Glutamatergic neuron (in vitro differentiated cells): ENCODE measurements at regions not wholly inside any gene's neighbourhood (a gene's known extent, or its start where the extent isn't known, plus 50 kb on each side); places are given as distances from the start of the nearest gene placed in this dataset.

Experiments used
- DNase-seq: peaks from one replicate; pipeline ENCODE4 v3.0.0; 2022
- H3K27ac Mint-ChIP-seq: one replicate; pipeline ENCODE4 v1.8.0; 2020; ENCODE audit warnings: mild to moderate bottlenecking, mixed read lengths, inconsistent platforms; ENCODE audit not compliant: unreplicated experiment
- H3K27me3 Mint-ChIP-seq: one replicate; pipeline ENCODE4 v1.8.0; 2020; ENCODE audit warnings: mild to moderate bottlenecking, moderate library complexity, mixed read lengths, inconsistent platforms; ENCODE audit not compliant: unreplicated experiment
- H3K36me3 Mint-ChIP-seq: one replicate; pipeline ENCODE4 v1.8.0; 2020; ENCODE audit warnings: mild to moderate bottlenecking, mixed read lengths, inconsistent platforms; ENCODE audit not compliant: unreplicated experiment
- H3K4me1 Mint-ChIP-seq: one replicate; pipeline ENCODE4 v1.8.0; 2020; ENCODE audit warnings: mild to moderate bottlenecking, low read depth, mixed read lengths, inconsistent platforms; ENCODE audit not compliant: unreplicated experiment
- H3K4me3 Mint-ChIP-seq: one replicate; pipeline ENCODE4 v1.8.0; 2020; ENCODE audit warnings: mild to moderate bottlenecking, mixed read lengths, inconsistent platforms; ENCODE audit not compliant: unreplicated experiment
- H3K9me3 Mint-ChIP-seq: one replicate; pipeline ENCODE4 v1.8.0; 2020; ENCODE audit warnings: mild to moderate bottlenecking, moderate library complexity, mixed read lengths, inconsistent platforms; ENCODE audit not compliant: unreplicated experiment
- TF ChIP-seq, protein P1 (sequence below): fragments of 200-600 bp; sonication (generic); IDR thresholded peaks from one replicate; pipeline ENCODE4 v1.5.0; 2021; ENCODE audit not compliant: partially characterized antibody, unreplicated experiment

DNA sequence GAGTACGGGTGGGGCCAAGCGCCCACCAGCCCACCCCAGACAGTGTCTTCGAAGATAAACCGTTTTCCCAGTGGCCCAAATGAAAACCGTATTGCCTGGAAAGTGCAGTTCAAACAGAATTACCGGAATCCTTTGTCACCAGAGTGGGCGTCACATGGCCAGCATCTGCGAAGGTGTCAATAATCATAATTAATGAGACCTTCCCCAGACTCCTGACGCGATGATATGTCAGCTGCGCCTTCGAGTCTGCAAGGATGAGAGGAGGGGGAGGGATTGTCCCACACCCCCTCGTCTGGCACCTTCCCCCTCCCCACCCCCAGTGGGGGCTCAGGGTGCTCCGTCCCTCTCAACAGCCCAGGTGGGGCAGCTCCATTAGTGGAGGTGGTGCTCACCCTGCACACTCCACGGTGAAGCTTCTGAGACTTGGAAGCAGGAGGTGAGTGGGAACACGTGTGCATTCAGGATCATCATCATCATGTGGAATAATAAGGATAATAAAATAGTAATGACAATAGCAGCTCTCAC is 215.1 kb downstream of the PTPRU start:
- Mint-ChIP-seq H3K9me3 (peaks cover 3% of the 10 kb centered on the region), H3K4me1 (peaks cover 15% of the 10 kb centered on the region), H3K27ac (no peak overlapping the region), H3K36me3 (no peaks in the 10 kb centered on the region), H3K27me3 (peaks cover 5% of the 10 kb centered on the region), H3K4me3 (no peak overlapping the region)
- TF ChIP-seq, protein P1, sequence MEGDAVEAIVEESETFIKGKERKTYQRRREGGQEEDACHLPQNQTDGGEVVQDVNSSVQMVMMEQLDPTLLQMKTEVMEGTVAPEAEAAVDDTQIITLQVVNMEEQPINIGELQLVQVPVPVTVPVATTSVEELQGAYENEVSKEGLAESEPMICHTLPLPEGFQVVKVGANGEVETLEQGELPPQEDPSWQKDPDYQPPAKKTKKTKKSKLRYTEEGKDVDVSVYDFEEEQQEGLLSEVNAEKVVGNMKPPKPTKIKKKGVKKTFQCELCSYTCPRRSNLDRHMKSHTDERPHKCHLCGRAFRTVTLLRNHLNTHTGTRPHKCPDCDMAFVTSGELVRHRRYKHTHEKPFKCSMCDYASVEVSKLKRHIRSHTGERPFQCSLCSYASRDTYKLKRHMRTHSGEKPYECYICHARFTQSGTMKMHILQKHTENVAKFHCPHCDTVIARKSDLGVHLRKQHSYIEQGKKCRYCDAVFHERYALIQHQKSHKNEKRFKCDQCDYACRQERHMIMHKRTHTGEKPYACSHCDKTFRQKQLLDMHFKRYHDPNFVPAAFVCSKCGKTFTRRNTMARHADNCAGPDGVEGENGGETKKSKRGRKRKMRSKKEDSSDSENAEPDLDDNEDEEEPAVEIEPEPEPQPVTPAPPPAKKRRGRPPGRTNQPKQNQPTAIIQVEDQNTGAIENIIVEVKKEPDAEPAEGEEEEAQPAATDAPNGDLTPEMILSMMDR = no peak
- DNase-seq = no peak

DNA sequence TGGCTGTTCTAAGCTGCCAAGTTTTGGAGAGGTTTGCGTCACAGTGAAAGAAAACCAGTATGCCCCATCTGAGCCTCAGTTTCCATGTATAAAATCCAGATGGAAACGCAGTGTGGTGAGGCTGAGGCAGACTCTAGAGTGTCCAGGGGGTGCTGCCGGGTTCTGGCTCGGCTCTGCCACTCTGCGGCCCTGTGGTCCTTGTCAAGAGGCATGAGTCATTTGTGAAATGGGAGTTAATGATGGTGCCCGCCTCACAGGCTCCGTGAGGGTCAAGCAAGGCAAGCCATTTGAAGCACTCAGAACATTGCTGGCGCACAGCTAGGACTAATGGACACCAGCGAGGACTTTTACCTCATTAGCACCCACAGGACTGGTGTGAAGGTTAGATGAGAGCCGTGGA is 214.3 kb downstream of the PTPRU start:
- H3K9me3 Mint-ChIP-seq = peaks cover 1% of the 10 kb centered on the region
- no peak for DNase-seq
- peaks cover 18% of the 10 kb centered on the region for H3K4me1 Mint-ChIP-seq
- peaks cover 5% of the 10 kb centered on the region for H3K27me3 Mint-ChIP-seq
- H3K36me3 Mint-ChIP-seq = no peaks in the 10 kb centered on the region
- TF ChIP-seq, protein P1 = no peak
- H3K27ac Mint-ChIP-seq = peak overlapping the region; percentile 52
- no peak overlapping the region for H3K4me3 Mint-ChIP-seq

DNA sequence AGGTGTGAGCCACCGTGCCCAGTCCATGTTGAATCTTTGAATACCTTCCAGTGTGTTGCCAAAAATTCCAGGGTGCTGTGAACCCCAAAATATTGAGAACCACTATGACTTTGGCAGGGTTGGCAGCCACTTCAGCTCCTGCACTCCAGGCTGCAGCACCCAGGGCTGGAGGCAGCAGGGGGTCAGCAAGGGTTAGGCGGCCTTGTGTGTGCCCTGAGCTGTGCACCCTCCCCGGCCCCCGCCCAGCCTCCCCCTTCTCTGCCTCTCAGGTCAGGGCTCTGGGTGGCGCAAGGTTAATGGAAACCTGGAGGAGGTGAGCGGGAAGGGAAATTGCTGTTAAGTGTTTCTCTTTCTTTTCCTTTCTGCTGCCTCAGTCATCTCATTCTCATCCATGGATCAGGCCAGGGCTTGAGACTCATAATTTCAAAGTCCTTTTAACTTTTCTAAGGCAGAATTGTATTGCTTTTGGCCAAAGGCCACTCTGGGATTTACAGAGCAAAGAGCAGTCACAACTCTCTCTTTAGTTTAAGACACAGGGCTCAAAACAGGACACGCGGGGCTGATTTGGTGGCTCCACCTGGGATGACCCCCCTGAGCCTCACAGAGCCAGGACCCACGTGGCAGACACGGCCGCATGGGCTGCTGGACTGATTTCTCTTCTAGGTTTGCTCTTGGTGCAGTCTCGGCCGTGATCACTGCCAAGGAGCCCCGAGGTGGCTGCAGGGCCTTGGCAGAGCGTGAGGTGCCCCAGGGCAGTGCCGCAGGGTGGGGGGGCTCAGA is 212.3 kb downstream of the PTPRU start:
- H3K27me3 Mint-ChIP-seq = peaks cover 8% of the 10 kb centered on the region
- TF ChIP-seq, protein P1 = no peak
- DNase-seq = no peak
- H3K4me1 Mint-ChIP-seq = peaks cover 22% of the 10 kb centered on the region
- no peak overlapping the region for H3K27ac Mint-ChIP-seq
- no peaks in the 10 kb centered on the region for H3K9me3 Mint-ChIP-seq
- H3K36me3 Mint-ChIP-seq = no peaks in the 10 kb centered on the region
- no peak overlapping the region for H3K4me3 Mint-ChIP-seq

DNA sequence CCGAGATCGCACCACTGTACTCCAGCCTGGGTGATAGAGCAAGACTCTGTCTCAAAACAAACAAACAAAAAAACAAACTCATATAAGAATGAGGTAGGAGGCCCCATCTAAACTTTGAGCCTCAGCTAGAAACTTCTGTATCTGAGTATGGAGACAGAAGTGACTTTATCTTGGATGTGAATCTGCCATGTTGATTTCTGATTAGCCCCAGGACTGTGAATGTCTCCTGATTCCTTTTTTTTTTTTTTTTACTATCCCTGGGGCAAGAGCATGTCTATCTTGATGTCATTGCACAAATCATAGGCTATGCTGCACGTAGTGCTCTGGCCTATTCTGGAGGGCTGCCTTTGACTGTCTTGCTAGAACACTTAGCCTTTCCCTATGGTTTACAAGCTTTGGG is 211.0 kb downstream of the PTPRU start:
- peaks cover 14% of the 10 kb centered on the region for H3K4me1 Mint-ChIP-seq
- no peaks in the 10 kb centered on the region for H3K36me3 Mint-ChIP-seq
- TF ChIP-seq, protein P1 = no peak
- peaks cover 4% of the 10 kb centered on the region for H3K27me3 Mint-ChIP-seq
- no peak overlapping the region for H3K27ac Mint-ChIP-seq
- H3K9me3 Mint-ChIP-seq = no peaks in the 10 kb centered on the region
- no peak overlapping the region for H3K4me3 Mint-ChIP-seq
- DNase-seq = no peak
